CD4-positive, alpha-beta T cell (primary cell): ENCODE measurements at regions not wholly inside any gene's neighbourhood (a gene's known extent, or its start where the extent isn't known, plus 50 kb on each side); places are given as distances from the start of the nearest gene placed in this dataset.
A peak's percentile ranks its signal among the peaks of the same experiment; 100 is the strongest.
"Not testable (repeated sequence)": the region's sequence is repeated elsewhere in the genome, so short reads cannot be mapped to it uniquely, and the experiment has no call there.

Experiments used
- ATAC-seq: fragments of 200-7000 bp; cut with Tn5 transposase; one replicate; pipeline ENCODE4 v1.10.0; 2022; ENCODE audit warnings: mild to moderate bottlenecking; ENCODE audit not compliant: poor library complexity
- CTCF ChIA-PET: fragments of 350-600 bp; sonication (Branson Sonifier 250); formaldehyde crosslinking; loops from one replicate; lab custom pipeline; 2021; ENCODE audit warnings: antibody characterized with exemption, inconsistent platforms; lab: Charles Lee
- POLR2A ChIA-PET: fragments of 350-600 bp; sonication (Branson Sonifier 250); formaldehyde crosslinking; loops from one replicate; lab custom pipeline; 2021; ENCODE audit warnings: antibody characterized with exemption, inconsistent platforms; lab: Charles Lee
- DNase-seq, 14 experiments: peaks; one replicate each; pipeline ENCODE4 v3.0.0-alpha.2; 2013 to 2020; ENCODE audit warnings: mixed read lengths in 2 of 14
- H3K27ac ChIP-seq, 2 donors: one replicate each; pipeline versions ENCODE4 v1.5.1 to v1.7.0; 2013; ENCODE audit warnings: low read length in 2 of 2, low read depth in 1 of 2, mild to moderate bottlenecking in 1 of 2
- H3K27me3 ChIP-seq, 2 experiments: 1 replicate in 1 of 2; 2 replicates in 1 of 2; pipeline versions ENCODE4 v1.6.1 to v1.7.0; 2013; ENCODE audit warnings: low read length in 2 of 2, control low read depth in 1 of 2, mild to moderate bottlenecking in 1 of 2, moderate library complexity in 1 of 2; ENCODE audit not compliant: insufficient read depth in 2 of 2, control insufficient read depth in 1 of 2
- H3K36me3 ChIP-seq: one replicate; pipeline ENCODE4 v1.6.1; 2013; ENCODE audit warnings: low read length, control low read depth; ENCODE audit not compliant: insufficient read depth
- H3K4me1 ChIP-seq: one replicate; pipeline ENCODE4 v1.6.1; 2013; ENCODE audit warnings: low read length, control low read depth; ENCODE audit not compliant: insufficient read depth
- H3K4me3 ChIP-seq: one replicate; pipeline ENCODE4 v1.5.1; 2013; ENCODE audit warnings: mild to moderate bottlenecking, low read length, moderate library complexity
- H3K9me3 ChIP-seq, 2 experiments: 1 replicate in 1 of 2; 2 replicates in 1 of 2; pipeline versions ENCODE4 v1.6.1 to v1.7.0; 2013; ENCODE audit warnings: low read length in 2 of 2, mild to moderate bottlenecking in 2 of 2, control low read depth in 1 of 2, moderate library complexity in 1 of 2; ENCODE audit not compliant: control insufficient read depth in 1 of 2, insufficient read depth in 1 of 2
- H3K27ac Mint-ChIP-seq: one replicate; pipeline ENCODE4 v1.8.0; 2020; ENCODE audit warnings: mixed read lengths
- H3K27me3 Mint-ChIP-seq: one replicate; pipeline ENCODE4 v1.8.0; 2021; ENCODE audit warnings: mixed read lengths
- H3K36me3 Mint-ChIP-seq: one replicate; pipeline ENCODE4 v1.8.0; 2021; ENCODE audit warnings: low read depth, mixed read lengths
- H3K4me1 Mint-ChIP-seq: one replicate; pipeline ENCODE4 v1.8.0; 2021; ENCODE audit warnings: low read depth, mixed read lengths
- H3K4me3 Mint-ChIP-seq: one replicate; pipeline ENCODE4 v1.8.0; 2020; ENCODE audit warnings: mild to moderate bottlenecking, mixed read lengths
- H3K9me3 Mint-ChIP-seq: one replicate; pipeline ENCODE4 v1.8.0; 2020; ENCODE audit warnings: mixed read lengths
- intact Hi-C, 2 experiments: fragments of 100-400 bp; cut with DNase I in 1 of 2; cut with micrococcal nuclease in 1 of 2; formaldehyde crosslinking; loops; one replicate each; pipeline versions ENCODE4 v1.15.1 to v1.9.0; 2023 to 2025; cut with DNase I, micrococcal nuclease
- TF ChIP-seq, protein P1 (sequence below): fragments of 200-600 bp; IDR thresholded peaks from one replicate; pipeline ENCODE4 v1.8.0; 2022; ENCODE audit warnings: antibody characterized with exemption, mild to moderate bottlenecking

DNA sequence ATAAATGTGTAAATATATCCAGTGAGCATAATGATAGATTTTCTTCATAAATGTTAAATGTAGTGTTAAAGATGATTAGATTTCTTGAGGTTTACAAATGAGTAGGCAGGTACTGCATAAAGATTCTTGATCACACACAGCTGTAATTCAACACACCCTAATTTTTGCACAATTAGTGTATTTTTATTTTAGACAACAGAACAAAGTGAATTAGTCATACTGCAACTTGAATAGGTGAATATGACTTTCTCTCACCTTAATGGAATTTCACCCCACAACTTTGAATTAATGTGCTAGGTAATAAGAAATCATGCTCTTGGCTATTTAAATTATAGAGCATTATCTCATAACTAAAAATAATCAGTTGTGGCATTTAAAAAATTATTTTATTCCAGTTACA, 795.7 kb upstream of the ACO1 start:
- DNase-seq = no peak

DNA sequence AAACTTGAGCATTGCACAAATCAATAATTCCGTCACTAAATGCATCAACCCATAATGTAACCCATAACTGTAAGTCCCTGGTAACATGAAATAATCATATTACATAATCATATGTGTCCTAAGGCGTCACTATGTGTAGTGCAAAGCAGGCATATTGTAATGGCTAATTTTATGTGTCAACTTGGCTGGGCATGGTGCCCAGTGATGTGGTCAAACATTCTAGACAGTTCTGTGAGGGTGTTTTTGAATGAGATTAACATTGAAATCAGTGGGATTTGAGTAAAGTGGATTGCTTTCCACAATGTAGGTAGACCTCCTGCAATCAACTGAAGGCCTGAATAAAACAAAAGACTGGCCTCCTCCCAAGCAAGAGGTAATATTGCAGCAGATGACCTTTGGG, 794.4 kb upstream of the ACO1 start:
- POLR2A ChIA-PET = no interaction called here
- H3K27ac Mint-ChIP-seq = no peak overlapping the region
- no peaks in the 10 kb centered on the region for H3K36me3 ChIP-seq
- H3K4me3 Mint-ChIP-seq = no peak overlapping the region
- H3K4me1 ChIP-seq = no peaks in the 10 kb centered on the region
- no peak for DNase-seq
- no peaks in the 10 kb centered on the region for H3K27me3 ChIP-seq
- CTCF ChIA-PET = no interaction called here
- H3K4me1 Mint-ChIP-seq = no peaks in the 10 kb centered on the region
- no peaks in the 10 kb centered on the region for H3K9me3 Mint-ChIP-seq
- TF ChIP-seq, protein P1, sequence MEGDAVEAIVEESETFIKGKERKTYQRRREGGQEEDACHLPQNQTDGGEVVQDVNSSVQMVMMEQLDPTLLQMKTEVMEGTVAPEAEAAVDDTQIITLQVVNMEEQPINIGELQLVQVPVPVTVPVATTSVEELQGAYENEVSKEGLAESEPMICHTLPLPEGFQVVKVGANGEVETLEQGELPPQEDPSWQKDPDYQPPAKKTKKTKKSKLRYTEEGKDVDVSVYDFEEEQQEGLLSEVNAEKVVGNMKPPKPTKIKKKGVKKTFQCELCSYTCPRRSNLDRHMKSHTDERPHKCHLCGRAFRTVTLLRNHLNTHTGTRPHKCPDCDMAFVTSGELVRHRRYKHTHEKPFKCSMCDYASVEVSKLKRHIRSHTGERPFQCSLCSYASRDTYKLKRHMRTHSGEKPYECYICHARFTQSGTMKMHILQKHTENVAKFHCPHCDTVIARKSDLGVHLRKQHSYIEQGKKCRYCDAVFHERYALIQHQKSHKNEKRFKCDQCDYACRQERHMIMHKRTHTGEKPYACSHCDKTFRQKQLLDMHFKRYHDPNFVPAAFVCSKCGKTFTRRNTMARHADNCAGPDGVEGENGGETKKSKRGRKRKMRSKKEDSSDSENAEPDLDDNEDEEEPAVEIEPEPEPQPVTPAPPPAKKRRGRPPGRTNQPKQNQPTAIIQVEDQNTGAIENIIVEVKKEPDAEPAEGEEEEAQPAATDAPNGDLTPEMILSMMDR = no peak
- H3K27ac ChIP-seq = no peak overlapping the region
- no peak overlapping the region for H3K4me3 ChIP-seq
- no peak for ATAC-seq
- intact Hi-C loops = no loop called here
- H3K27me3 Mint-ChIP-seq = no peaks in the 10 kb centered on the region
- no peaks in the 10 kb centered on the region for H3K9me3 ChIP-seq
- H3K36me3 Mint-ChIP-seq = no peaks in the 10 kb centered on the region

More for the DNA sequence above, 795.7 kb upstream of the ACO1 start:
- Mint-ChIP-seq H3K27me3 (no peaks in the 10 kb centered on the region), H3K9me3 (no peaks in the 10 kb centered on the region), H3K36me3 (no peaks in the 10 kb centered on the region), H3K27ac (no peak overlapping the region), H3K4me3 (no peak overlapping the region), H3K4me1 (no peaks in the 10 kb centered on the region)
- no peaks in the 10 kb centered on the region for H3K4me1 ChIP-seq
- no peak for ATAC-seq
- H3K27ac ChIP-seq = no peak overlapping the region
- H3K36me3 ChIP-seq = no peaks in the 10 kb centered on the region
- ChIA-PET POLR2A (no interaction called here), CTCF (no interaction called here)
- intact Hi-C loops = no loop called here
- H3K4me3 ChIP-seq = no peak overlapping the region
- TF ChIP-seq, protein P1 = no peak
- no peaks in the 10 kb centered on the region for H3K9me3 ChIP-seq
- H3K27me3 ChIP-seq = no peaks in the 10 kb centered on the region

DNA sequence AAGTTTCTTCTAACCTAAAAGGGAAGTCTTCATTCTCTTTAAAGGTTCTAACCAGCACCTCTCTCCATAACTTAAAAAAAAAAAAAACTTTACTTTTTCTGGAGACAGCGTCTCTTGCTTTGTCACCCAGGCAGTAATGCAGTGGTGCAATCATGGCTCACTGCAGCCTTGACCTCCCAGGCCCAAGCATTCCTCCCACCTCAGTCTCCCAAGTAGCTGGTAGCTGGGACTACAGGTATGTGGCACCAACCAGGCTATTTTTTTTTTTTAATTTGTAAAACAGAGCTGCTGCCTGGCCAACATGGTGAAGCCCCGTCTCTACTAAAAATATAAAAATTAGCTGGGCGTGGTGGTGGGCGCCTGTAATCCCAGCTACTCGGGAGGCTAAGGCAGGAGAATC, 787.4 kb upstream of the ACO1 start:
- H3K27me3 ChIP-seq, CTCF ChIA-PET, POLR2A ChIA-PET, H3K27ac Mint-ChIP-seq, H3K27ac ChIP-seq, H3K36me3 Mint-ChIP-seq, H3K9me3 Mint-ChIP-seq, H3K4me1 ChIP-seq, H3K4me3 Mint-ChIP-seq, H3K27me3 Mint-ChIP-seq, H3K36me3 ChIP-seq, H3K4me3 ChIP-seq, DNase-seq, intact Hi-C loops, H3K9me3 ChIP-seq, ATAC-seq: not testable (repeated sequence)
- peaks cover 10% of the 10 kb centered on the region for H3K4me1 Mint-ChIP-seq

GRCh38 chr9:31597977-31598376, 786.5 kb upstream of the ACO1 start:
- peak; percentile 92 for ATAC-seq
- Histone ChIP-seq H3K36me3 (no peaks in the 10 kb centered on the region), H3K4me1 (peaks cover 6% of the 10 kb centered on the region), H3K27ac (no peak overlapping the region), H3K27me3 (no peaks in the 10 kb centered on the region), H3K9me3 (no peaks in the 10 kb centered on the region), H3K4me3 (no peak overlapping the region)
- no peaks in the 10 kb centered on the region for H3K36me3 Mint-ChIP-seq
- POLR2A ChIA-PET = interaction anchor here (0.6 to 1.1 kb wide), 3 partner anchors 36 to 193 kb away, joined by 3 to 4 read pairs (median 3); no protein-coding TSS in a partner anchor
- H3K4me1 Mint-ChIP-seq = peaks cover 10% of the 10 kb centered on the region
- intact Hi-C loops = loop anchor here in 1 of 2 experiments (2.0 kb wide), 1 partner anchor 15 kb away; no protein-coding TSS in a partner anchor
- H3K27ac Mint-ChIP-seq = no peak overlapping the region
- H3K9me3 Mint-ChIP-seq = no peaks in the 10 kb centered on the region
- peak in 3 of 14 experiments; percentile 10 to 62 (median 26) for DNase-seq
- H3K27me3 Mint-ChIP-seq = no peaks in the 10 kb centered on the region
- TF ChIP-seq, protein P1 = no peak
- CTCF ChIA-PET = interaction anchor here (0.5 kb wide), 1 partner anchor 305 kb away, joined by 3 read pairs; no protein-coding TSS in a partner anchor
- no peak overlapping the region for H3K4me3 Mint-ChIP-seq
